ENCODE measurements at regions not wholly inside any gene's neighbourhood (a gene's known extent, or its start where the extent isn't known, plus 50 kb on each side); places are given as distances from the start of the nearest gene placed in this dataset.

- DNase-seq (ENCODE audit: low spot score), result no peak
Measured at GRCh38 chr16:51733181-51733580, 582.1 kb upstream of the SALL1 start.

- DNase-seq (ENCODE audit: low spot score), result no peak
Measured at GRCh38 chr16:51731160-51731559, 580.1 kb upstream of the SALL1 start.

GRCh38 chr16:51723036-51723724 is 572.1 kb upstream of the SALL1 start:
- DNase-seq (ENCODE audit: low spot score), result no peak

- no peak for DNase-seq (ENCODE audit: low spot score)
Measured at GRCh38 chr16:51722467-51722866, 571.4 kb upstream of the SALL1 start.

- no peak for DNase-seq (ENCODE audit: low spot score)
Measured at GRCh38 chr16:51719376-51719775, 568.3 kb upstream of the SALL1 start.

GRCh38 chr16:51716195-51716594 is 565.1 kb upstream of the SALL1 start:
- DNase-seq (ENCODE audit: low spot score), result no peak

- DNase-seq (ENCODE audit: low spot score), result no peak
Measured at GRCh38 chr16:51713502-51713901, 562.4 kb upstream of the SALL1 start.

GRCh38 chr16:51710905-51711563 is 560.0 kb upstream of the SALL1 start:
- peak; percentile 8 for DNase-seq (ENCODE audit: low spot score)

GRCh38 chr16:51710186-51710585 is 559.1 kb upstream of the SALL1 start:
- DNase-seq (ENCODE audit: low spot score), result peak; percentile 80

- DNase-seq (ENCODE audit: low spot score), result no peak
Measured at GRCh38 chr16:51708861-51709260, 557.8 kb upstream of the SALL1 start.

GRCh38 chr16:51707666-51708065 is 556.6 kb upstream of the SALL1 start:
- DNase-seq (ENCODE audit: low spot score), result no peak

GRCh38 chr16:51705142-51705541 is 554.1 kb upstream of the SALL1 start:
- DNase-seq (ENCODE audit: low spot score), result no peak

GRCh38 chr16:51701025-51701424 is 550.0 kb upstream of the SALL1 start:
- no peak for DNase-seq (ENCODE audit: low spot score)

- no peak for DNase-seq (ENCODE audit: low spot score)
Measured at GRCh38 chr16:51699686-51700396, 548.8 kb upstream of the SALL1 start.

- DNase-seq (ENCODE audit: low spot score), result no peak
Measured at GRCh38 chr16:51698647-51699046, 547.6 kb upstream of the SALL1 start.

- peak; percentile 66 for DNase-seq (ENCODE audit: low spot score)
Measured at GRCh38 chr16:51697454-51697853, 546.4 kb upstream of the SALL1 start.

GRCh38 chr16:51696376-51696775 is 545.3 kb upstream of the SALL1 start:
- DNase-seq (ENCODE audit: low spot score), result no peak

- no peak for DNase-seq (ENCODE audit: low spot score)
Measured at GRCh38 chr16:51691109-51691508, 540.0 kb upstream of the SALL1 start.

- no peak for DNase-seq (ENCODE audit: low spot score)
Measured at GRCh38 chr16:51685498-51685897, 534.4 kb upstream of the SALL1 start.

GRCh38 chr16:51683882-51684281 is 532.8 kb upstream of the SALL1 start:
- DNase-seq (ENCODE audit: low spot score), result no peak

- no peak for DNase-seq (ENCODE audit: low spot score)
Measured at GRCh38 chr16:51682905-51683304, 531.8 kb upstream of the SALL1 start.

- no peak for DNase-seq (ENCODE audit: low spot score)
Measured at GRCh38 chr16:51674615-51675014, 523.5 kb upstream of the SALL1 start.

GRCh38 chr16:51670527-51670926 is 519.5 kb upstream of the SALL1 start:
- DNase-seq (ENCODE audit: low spot score), result no peak

All from A172 (cell line).